ENCODE measurements at regions not wholly inside any gene's neighbourhood (a gene's known extent, or its start where the extent isn't known, plus 50 kb on each side); places are given as distances from the start of the nearest gene placed in this dataset.

DNA sequence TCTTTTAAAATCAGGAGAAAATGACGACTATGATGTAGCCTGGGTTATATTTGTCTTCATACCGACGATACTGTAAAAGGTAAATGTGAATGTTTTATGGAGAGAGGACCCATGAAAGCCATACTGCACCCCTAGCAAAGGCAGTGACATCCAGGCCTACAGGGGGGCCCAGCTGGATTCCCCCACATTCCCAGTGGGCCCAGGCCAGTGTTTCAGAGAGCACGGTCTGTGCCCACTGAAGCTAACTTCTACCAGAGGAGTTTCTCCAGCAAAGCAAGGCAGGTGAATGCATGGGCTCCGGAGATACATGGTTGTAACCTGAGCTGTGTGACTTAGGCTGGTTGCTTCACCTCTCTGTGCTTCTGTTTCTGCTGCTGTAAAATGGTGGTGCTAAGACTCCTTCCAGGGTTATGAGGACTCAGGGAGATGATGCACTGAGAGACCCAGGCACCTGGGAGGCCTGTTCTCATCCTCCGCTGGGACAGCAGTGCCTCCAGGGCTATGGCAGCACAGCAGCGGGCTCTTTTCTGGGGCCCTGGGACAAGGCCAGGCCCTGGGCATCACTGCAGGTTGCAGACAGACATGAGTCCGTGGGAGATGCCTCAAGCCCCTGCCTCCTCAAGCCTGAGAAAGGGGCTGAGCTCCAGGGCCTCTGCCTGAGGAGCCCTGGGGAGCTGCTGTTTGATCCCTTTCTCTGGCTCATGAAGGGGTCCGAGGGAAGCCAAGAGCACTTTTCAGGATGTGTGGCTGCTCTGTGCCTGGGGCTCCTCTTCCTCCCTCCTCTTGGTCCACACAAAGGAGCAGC, 73.7 kb downstream of the SERPINA3 start:
- TF ChIP-seq, protein P1, sequence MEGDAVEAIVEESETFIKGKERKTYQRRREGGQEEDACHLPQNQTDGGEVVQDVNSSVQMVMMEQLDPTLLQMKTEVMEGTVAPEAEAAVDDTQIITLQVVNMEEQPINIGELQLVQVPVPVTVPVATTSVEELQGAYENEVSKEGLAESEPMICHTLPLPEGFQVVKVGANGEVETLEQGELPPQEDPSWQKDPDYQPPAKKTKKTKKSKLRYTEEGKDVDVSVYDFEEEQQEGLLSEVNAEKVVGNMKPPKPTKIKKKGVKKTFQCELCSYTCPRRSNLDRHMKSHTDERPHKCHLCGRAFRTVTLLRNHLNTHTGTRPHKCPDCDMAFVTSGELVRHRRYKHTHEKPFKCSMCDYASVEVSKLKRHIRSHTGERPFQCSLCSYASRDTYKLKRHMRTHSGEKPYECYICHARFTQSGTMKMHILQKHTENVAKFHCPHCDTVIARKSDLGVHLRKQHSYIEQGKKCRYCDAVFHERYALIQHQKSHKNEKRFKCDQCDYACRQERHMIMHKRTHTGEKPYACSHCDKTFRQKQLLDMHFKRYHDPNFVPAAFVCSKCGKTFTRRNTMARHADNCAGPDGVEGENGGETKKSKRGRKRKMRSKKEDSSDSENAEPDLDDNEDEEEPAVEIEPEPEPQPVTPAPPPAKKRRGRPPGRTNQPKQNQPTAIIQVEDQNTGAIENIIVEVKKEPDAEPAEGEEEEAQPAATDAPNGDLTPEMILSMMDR (conservative IDR thresholded peaks at IDR 0.05; ENCODE audit: low read length) = no peak
- no peak for TF ChIP-seq EZH2phosphoT487 (IDR thresholded peaks at IDR 0.05; ENCODE audit: borderline replicate concordance)
